HG02588 (cell line): ENCODE measurements at regions not wholly inside any gene's neighbourhood (a gene's known extent, or its start where the extent isn't known, plus 50 kb on each side); places are given as distances from the start of the nearest gene placed in this dataset.

Experiments used
- ATAC-seq: cut with Tn5 transposase; IDR thresholded peaks from one replicate; pipeline ENCODE4 v1.9.1; 2021; ENCODE audit warnings: mild to moderate bottlenecking, moderate library complexity; ENCODE audit not compliant: unreplicated experiment

GRCh38 chr7:145928937-145929336, 187.7 kb upstream of the CNTNAP2 start:
- no peak for ATAC-seq

- no peak for ATAC-seq
These were observed 196.9 kb upstream of the CNTNAP2 start for GRCh38 chr7:145919712-145920111.

- ATAC-seq: no peak
These were observed 199.8 kb upstream of the CNTNAP2 start for GRCh38 chr7:145916776-145917175.

DNA sequence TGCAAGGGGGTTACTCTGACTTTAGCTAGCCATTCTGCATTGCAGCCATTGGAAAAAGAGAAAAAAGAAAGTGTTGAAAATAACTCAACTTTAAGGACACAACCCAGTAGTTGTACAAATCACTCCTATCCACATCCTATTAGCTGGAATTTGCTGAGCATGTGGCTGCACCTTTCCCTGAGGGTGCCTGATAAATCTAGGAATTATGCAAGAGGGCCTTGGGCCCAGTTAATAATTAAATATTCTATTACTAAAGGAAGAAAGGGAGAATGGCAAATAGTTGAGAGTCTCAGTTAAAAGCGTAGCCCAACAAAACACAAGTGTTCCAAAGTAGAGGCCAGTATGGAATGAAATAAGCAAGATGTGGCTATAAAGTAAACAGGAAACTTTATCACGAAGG, 200.9 kb upstream of the CNTNAP2 start:
- ATAC-seq: no peak

GRCh38 chr7:145909991-145910513, 206.5 kb upstream of the CNTNAP2 start:
- ATAC-seq: peak; percentile 71

GRCh38 chr7:145903658-145904057, 212.9 kb upstream of the CNTNAP2 start:
- ATAC-seq: no peak

DNA sequence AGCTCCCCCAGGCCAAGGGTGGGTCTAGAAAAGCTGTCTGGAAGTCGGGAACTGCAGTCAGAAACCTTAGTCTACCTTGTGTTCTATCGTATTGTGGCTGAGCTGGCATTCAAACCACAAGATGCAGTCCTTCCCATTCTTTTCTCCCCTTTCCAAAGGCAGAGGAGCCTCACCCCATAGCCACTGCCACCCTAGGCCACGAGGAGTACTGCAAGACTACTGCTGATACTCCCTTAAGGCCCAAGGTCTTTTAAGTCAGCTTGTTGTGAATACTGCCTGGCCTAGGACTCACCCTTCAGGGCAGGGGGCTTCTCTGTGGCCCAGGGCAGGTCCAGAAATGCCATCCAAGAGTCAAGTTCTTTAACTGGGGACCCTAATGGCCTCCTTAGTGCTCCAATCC, 214.5 kb upstream of the CNTNAP2 start:
- ATAC-seq: no peak

- ATAC-seq: no peak
These were observed 216.7 kb upstream of the CNTNAP2 start for GRCh38 chr7:145899938-145900337.

DNA sequence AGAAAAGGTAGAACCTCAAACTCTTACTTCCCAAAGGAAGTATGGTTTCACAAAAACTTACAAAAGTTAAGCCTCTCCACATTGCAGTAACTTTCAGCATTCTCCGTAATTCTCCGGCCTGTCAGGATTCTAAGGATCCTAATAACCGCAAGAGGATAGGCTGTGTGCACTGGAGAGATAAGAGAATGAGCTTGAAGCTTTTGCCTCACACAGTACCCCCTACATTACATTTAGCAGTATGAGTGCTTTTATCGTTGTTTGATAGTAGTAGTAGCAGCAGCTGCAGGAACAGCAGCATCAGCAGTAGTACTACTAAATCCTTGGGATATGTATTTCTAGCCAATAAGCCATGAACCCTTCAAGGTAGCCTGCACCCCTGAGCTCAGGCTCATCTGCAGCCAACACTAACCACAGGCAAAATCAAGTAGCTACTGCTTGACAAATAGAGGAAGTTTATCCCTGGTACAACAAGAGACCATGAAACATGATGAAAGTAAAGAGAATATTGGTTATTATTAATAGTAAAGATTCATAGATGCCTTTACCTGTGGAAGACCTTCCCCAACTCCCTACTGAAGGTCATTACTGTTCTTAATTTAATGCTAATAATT, 222.6 kb upstream of the CNTNAP2 start:
- no peak for ATAC-seq

DNA sequence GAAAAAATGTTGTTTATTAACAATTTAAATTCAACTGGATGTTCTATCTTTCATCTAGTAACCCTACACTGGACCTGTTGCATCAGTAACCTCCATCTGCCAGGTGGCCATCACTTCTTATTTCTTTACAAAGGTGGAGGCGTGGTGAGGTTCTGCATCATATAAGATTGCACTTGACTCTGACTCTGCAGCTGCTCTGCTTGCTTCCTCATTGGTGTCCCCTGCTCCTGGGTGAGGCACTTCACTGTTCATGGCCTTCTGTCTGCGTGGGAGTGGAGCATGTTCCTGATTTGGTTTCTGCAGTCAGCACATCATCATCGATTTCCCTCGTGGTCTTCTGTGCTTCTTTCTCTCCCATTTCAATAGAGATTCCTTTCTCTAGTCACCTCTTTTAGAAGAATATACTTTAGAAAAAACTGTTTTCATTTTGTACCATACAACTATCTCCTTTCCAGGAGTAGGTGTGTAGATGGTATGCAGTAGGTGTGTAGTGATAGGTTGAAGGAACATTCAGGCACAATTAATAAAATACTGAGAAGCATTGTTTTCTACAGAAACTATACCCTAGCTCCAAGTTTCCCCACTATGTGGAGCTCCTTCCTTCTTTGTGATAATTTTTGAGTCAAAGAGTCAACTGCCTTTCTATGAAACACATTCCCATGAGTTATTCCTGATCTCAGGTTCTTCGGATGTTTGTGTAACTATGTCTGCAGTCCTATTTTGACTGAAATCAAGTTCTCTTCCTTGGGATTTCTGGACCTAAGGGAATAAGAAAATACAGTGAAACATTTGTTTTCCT, 231.7 kb upstream of the CNTNAP2 start:
- ATAC-seq: no peak

DNA sequence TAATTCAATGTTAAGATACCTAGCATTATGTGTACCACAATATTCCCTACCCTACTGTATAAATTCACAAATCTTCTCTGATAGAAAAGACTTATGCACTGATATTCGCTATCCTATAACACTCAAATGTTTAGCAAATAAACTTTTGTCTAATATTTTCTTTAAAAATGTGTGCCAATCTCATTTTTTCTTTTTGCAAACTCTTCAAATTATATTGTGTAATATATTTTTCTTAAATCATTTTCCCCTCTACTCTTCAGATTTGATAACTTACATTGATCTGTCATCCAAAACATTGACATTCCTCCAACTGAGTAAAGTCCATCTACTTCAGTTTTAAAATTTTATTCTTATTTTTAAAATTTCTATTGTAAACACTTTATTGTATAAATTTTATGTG, 240.2 kb upstream of the CNTNAP2 start:
- ATAC-seq: no peak

- no peak for ATAC-seq
These were observed 241.3 kb upstream of the CNTNAP2 start for GRCh38 chr7:145875267-145875666.

DNA sequence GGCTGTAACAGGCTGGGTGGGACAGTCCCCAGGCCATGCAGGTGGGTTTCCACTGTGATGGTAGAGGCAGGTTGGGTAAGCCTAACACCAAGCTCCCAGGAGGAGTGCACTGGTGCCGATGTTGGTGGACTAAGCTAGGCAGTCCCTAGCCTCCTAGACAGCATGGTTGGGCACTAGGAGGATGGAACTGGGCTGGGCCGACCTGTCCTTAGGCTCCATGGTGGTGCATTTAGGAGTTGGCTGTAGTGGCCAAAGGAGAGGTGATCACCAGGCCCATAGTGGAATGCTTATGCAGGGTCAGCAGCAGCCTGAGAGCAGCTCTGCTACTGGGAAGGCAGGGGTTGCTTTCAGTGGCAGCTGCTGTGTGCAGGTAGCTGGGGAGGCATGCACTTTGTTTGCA, 247.7 kb upstream of the CNTNAP2 start:
- no peak for ATAC-seq

DNA sequence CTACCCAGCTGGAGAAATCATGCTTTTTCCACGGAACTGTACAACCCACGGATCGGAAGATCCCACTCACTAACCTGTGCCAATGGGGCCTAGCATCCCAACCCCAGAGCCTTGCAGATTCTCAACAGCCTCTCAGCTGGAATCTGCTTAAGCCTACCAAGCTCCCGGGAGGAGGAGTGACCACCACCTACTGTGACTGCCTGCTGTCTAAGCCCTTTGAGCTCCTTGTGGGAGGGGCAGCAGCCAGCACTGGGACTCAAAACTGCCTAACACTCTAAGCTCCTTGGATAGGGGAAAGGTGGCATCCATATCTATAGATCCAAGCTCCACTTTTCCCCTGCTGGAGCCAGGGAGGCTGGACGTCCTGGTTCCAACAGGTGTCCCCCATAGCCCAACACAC, 254.4 kb upstream of the CNTNAP2 start:
- ATAC-seq: no peak

DNA sequence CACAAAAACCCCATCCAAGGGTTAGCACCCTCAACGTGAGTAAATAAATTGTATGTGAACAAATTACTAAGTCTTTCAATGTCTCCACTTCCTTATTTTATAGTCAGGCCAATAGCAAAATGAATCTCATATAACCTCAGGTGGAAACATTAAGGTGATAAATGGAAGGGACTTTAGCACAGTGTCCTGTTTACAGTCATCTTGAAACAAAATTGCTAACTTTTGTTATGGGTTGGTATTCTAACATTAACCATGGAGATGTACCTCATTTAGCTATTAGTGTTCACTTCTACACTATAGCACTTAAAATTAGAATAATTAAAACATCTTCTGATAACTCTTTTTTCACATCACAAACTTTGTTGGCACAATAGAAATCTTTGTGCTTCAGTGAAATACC, 255.8 kb upstream of the CNTNAP2 start:
- ATAC-seq: no peak

- no peak for ATAC-seq
These were observed 266.0 kb upstream of the CNTNAP2 start for GRCh38 chr7:145850636-145851035.

DNA sequence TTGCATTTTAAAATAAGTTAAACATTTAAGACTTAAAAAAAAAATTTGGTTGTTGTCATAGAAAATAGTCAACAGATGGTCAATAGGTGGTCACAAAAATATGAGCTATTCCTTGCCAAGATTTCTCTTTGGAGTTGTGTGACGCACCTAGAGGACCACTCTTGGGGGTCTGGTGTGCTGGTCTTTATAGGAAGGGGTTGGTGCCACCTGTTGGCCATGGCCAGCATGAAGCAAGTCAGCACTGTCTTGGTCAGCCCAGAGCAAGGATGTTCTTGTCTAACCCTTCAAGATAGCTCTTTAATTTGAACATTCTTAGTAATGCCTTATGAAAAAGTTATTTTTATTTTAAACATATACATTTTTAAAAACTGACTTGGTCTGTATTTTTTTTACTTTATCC, 267.9 kb upstream of the CNTNAP2 start:
- ATAC-seq: no peak

DNA sequence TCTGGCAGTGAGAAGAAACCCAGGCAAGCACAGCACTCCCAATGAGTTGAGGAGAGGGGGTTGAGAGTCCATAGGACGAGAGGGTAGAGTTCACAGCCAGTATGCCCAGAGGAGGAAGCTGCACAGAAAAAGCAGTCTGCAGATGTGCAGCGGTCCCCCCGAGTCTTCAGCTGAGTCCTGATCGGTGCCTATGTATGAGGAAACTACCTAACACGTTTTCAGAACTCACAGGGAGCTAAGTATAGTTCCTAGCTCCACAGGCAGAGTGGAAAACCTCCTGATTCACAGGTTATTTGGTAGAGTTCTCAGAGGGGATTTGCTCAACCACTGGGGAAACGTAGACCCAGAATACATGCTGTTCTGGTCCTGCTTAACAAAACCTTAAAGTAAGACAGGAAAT, 271.3 kb upstream of the CNTNAP2 start:
- no peak for ATAC-seq

- ATAC-seq: no peak
These were observed 276.8 kb upstream of the CNTNAP2 start for GRCh38 chr7:145839814-145840213.

GRCh38 chr7:145831616-145832206, 284.9 kb upstream of the CNTNAP2 start:
- no peak for ATAC-seq

DNA sequence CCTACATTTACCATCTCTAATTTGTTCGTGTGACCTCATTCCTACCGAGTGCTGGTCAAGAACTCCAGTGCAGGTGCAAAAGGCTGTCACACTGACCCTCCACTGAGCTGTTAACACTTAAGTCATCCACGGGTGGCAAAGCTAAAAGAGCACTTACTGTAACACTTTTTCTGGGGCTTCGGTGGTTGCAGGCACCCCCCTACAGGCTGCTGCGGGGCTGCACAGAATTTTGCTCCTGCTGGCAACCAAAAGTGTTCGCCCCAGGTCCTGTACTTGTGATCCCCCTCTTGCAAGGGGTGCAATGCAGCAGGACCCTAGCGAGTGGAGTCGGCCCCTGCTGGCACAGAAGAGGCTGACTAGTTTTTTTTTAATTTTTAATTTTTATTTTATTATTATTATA, 298.9 kb upstream of the CNTNAP2 start:
- ATAC-seq: no peak

DNA sequence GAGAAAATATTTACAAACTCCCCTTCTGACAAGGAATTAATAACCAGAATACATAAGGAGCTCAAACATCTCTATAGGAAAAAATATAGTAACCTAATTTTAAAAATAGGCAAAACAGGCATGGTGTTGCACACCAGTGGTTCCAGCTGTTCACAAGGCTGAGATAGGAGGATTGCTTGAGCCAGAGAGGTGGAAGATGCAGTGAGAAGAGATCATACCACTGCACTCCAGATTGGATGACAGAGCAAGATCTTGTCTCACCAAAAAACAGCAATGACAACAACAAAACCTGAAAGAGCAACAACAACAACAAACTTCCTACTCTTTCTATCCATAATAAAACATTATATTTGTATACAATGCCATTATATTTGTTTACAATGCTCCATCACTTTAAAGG, 304.4 kb upstream of the CNTNAP2 start:
- no peak for ATAC-seq
